Left renal cortex interstitium (tissue), 4 donors: ENCODE measurements at regions not wholly inside any gene's neighbourhood (a gene's known extent, or its start where the extent isn't known, plus 50 kb on each side); places are given as distances from the start of the nearest gene placed in this dataset.

Source experiments
- DNase-seq, 4 donors: peaks; one replicate each; pipeline ENCODE4 v3.0.0-alpha.2; 2013; ENCODE audit warnings: low read depth in 4 of 4, low spot score in 2 of 4, missing footprints in 1 of 4

DNA sequence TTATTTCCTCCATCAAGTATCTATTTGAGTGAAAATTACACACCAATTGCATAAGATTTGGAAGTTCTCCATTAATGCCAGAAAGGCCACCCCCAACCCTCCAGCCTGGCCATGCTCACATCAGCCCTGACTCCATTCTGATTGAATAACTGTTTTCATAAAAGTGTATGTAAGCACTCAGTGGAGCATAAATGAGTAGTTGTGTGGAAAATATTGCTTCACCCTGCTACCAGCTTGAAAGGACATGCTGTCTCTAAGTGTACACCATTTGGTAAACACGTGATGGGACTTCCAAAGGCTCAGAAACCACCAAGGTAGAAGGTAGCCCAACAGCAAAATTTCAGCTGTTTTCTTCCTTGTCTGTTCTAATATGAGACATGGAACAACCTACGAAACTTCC lies 393.8 kb downstream of the ZNF385D start:
- DNase-seq: no peak

DNA sequence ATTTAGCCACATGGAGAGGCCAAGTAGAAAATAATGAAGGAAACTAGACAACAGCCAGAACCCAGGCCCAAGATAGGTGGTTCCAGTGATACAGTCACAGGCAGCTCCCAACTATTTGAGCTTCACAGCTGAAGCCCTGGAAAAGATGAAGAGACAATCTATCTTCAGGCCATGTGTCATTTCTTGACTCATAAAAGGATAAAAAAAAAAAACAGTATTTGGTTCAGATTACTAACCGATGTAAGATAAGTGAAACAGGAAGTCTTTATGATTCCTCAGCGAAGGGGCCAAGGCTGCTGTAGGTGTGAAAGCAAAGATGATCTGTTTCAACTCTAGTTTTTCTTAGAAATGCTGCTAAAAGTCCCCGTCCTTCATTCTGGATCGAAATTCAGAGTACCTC lies 394.6 kb downstream of the ZNF385D start:
- DNase-seq: no peak

DNA sequence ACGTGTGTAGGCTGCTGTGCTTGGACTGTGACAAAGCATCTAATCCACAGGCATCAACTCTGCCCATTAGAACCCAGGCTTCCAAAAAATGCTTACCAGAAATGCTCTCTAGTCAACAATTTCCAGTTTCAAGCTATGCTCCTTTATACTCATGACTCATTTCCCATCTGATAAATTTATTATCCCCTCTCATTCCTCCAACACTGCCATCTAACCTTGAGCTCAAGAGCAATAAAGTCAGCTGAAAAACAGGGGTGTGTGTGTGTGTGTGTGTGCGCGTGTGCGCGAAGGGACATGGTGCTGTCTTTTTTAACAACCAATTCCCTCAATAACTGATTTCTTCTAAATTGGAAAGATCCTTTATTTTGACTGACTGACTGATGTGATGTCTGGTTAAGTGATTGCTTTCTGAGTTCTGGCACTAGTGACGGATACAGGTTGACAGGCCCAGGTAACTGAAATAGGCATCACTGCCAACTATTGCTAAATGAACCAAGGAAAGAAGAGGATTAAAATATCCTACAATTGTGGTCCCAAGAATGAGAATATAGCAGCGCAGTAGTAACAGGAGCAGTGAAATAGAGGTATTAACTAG lies 405.5 kb downstream of the ZNF385D start:
- no peak for DNase-seq

DNA sequence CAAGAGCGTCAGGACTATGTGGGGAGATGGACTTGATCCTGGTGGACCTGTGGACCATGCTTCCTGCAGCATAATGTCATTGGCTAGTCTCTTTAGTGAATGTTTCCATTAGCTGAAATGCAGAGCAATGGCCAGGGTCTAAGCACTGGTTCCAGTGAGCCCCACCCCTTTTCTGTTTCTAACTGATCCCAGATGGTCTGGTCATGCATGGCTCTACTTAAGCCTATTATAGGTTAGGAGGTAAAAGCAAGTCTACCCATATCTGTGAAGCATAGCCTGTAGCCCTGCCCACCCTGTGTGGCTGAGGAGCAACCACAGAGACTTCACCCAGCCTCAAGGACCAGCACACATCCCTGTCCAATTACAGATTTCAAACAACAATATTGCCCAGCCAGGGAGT lies 419.2 kb downstream of the ZNF385D start:
- no peak for DNase-seq

DNA sequence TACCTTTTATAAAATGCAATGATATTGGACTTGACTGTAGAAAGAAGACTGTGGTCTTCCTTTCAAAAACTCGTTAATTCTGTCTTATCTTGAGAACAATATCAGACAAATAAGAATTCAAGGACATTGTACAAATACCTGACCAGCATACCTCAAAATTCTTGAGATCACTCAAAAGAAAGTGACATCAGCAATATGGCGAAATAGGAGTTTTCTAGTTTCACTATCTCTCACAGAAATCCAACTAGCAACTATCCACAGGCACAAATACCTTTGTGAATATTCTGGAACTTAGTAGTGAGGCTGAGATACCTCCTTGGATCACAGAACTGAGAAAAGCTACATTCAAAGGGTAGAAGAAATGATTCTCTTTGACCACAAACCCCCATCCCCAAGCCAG lies 419.7 kb downstream of the ZNF385D start:
- DNase-seq: no peak

DNA sequence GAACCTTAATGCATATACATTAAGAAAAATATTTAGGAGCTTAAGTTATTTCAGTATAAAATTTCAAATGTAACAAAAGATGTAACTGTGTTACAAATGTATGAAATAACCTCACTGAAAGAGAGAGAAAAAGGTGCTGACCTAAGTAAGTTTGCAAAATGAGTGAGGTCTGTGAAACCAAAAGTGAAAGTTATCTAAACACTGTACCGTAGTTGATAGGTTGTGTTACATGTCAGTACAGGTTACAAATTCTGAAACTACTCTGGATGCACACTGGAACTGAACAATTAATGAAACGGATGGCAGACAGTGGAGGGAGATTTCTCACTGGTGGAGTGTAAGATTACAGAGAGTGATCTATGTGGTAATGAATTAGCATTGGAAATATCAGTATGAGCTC lies 420.7 kb downstream of the ZNF385D start:
- DNase-seq: no peak

DNA sequence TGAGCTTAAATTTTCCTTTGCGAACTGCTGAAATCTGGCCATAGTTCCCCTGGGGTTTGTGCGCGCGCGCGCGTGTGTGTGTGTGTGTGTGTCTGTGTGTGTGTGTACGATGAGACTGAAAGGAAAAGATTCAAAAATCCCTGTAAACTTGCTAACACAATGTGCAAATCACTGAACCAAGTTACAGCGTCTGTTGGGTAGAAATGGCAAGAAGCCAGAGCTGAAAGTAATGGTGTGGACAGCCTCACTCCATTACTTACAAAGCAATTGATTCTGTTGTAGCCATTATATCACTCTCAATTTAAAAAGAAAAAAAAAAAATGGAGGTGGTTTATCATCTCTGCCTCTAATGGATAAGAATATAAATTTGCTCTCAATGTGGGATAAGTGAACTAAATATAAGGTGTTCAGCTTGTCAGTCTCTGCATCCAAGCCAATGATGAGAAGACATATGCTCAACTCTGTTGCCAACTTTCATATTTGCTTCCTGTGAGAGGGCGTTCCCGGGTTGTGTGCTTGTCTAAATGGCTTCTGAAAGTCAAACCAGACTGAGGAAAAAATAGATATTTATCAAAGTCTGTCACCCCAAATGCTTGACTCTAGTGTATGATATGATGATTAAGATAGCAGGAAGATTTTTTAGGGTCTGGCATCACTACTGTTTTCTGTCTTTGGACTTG lies 422.2 kb downstream of the ZNF385D start:
- DNase-seq: no peak

DNA sequence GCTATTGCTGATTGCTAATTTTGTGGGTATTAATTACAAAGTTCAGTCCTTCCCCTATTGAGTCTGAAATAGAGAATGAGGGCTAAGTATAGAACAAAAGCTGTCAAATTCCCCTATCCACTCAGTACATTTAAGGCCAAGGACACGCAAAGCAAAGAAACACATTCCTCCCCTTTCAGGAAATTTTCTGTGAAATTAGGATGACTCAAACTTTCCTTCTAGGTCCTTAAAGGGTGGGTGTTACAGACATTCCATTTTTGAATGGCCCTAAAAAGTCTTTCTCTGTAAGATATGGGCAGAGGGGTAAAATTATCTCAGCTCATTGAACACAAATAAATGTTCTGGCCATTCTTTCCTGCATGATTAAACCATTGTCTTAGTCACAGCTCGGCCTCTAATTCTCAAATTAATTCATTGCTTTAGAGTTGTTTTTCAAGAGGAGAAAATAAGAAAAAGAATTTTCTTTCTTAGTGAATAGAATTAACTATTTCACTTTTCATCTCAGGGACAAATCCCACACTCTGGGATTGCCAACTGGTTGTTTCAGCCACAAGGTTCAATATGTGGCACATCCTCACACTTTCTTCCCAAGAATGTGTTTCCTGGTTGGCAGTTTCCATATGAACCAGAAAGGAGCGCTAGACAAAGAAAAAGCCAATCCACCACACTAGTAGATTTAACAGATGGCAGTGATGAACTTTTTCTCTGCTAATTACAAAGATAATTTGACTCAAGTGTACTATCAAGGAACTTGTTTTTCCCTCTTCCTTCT lies 424.1 kb downstream of the ZNF385D start:
- no peak for DNase-seq

DNA sequence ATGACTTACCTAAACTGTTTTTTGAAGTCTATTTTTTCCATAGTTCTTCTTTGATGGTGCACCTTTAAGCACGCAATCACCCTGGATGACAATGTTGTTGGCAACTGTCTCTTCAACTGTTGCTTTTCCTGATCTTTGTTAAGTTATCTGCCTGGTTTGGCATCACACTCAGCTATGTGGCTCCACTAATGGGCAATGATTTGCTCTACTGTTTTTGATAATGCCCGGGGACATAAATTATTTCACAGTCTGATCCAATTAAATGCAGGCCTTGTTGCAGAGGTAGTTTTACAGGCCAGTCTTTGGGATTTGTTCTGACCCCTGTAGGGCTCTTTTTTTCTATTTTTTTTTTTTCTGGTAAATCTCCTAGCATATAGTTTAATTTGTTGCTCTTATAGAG lies 436.3 kb downstream of the ZNF385D start:
- DNase-seq: no peak

DNA sequence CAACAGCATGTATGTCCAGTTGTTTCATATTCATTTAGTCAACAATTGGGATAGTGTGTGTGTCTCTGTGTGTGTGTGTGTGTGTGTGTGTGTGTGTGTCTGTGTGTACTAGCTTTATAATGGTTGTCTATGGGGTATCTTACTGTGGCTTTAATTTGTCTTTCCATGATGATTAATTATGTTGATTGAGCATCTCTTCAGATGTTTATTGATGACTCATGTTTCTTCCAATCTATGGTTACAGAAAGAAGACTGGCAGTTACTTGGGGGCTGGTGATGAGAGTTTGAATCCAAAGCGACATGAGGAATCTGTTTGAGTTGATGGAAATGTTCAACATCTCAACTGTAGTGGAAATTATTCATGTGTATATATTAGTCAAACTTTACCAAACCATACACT lies 440.1 kb downstream of the ZNF385D start:
- no peak for DNase-seq

DNA sequence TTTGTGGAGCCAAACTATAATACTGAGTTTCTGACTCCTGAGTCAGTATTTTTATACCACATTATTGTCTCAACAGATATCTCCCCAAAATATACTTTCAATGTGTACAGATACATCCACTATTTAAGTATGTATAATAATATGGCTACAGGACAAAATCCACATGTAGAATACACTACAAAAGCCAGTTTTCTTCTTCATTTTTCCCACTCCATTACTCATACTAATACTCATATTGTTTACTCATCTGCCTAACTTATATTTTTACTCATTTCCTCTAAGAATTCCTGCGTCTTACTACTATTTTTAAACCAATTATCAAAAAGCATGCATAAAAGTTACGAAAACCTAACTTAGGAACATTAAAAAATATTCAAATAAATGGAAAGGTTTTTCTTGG lies 440.8 kb downstream of the ZNF385D start:
- DNase-seq: no peak

DNA sequence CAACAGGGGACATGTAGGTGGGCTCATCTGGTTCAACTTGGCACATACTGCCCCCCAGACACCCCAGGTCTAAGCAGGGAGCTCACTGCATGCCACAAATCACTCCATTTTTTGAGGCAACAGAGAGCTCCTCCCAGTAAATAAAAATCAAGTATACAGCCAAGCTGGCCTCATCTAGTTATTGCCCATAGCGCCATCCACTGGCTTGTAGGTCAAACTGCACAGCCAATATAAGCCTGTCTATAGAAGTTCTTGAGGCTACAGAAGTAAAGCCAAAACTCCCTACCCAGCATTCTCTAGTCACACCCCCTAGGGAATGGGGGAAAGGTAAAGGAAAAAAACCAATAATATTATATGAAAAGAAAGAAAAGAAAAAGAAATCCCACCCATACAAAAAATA lies 453.7 kb downstream of the ZNF385D start:
- no peak for DNase-seq

DNA sequence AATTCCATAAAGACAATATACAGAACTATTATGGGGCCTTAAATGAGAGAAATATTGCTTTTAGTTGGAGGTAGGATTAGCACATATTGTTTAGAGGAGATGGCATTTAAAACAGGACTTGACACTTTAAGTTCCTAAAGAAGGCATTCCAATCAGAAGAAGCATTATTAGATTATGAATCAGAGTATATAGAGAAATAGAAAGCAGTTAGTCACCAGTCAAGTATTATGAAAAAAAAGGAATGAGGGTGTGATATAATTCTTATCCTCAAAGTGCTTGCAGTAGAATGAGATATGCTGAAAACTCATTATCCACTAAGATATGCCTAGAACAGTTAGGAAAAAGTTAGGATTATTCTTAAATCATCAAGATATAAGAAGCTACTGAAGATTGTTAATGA lies 456.2 kb downstream of the ZNF385D start:
- DNase-seq: no peak

DNA sequence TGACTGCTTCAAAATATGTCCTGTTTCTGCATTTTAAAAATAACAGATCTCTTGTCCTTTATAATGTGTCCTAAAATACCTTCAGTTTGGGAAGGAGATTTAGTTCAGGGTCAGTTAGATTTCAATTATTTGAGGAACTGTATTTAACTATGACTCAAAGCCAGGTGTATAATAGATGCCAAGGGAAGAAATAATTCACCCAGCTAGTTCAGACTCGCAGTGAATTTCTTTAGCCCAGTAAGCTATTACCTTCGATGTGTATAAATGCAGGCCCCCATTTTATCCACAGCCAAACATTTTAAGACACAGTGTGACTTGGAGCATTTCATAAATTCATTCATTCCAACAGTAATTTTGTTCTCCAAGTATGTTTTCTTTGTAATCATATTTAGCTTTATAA lies 458.0 kb downstream of the ZNF385D start:
- DNase-seq: no peak

DNA sequence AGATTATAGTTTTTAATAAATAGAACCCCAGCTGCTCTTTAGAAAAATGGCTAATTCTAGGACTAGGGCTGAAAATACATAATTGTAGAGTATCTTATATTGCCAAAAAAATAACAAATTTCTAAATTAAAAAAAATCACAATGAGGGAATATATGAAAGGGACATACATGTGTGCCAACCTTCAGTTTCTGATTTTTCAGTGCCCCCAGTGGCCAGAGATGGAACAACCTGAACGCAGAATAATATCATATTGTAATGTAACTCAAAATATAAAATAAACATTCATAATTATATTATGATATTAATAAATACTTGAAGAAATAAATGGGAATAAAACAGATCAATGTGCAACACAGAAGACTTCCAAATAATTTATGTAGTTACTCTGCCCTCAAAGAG lies 460.5 kb downstream of the ZNF385D start:
- DNase-seq: no peak

DNA sequence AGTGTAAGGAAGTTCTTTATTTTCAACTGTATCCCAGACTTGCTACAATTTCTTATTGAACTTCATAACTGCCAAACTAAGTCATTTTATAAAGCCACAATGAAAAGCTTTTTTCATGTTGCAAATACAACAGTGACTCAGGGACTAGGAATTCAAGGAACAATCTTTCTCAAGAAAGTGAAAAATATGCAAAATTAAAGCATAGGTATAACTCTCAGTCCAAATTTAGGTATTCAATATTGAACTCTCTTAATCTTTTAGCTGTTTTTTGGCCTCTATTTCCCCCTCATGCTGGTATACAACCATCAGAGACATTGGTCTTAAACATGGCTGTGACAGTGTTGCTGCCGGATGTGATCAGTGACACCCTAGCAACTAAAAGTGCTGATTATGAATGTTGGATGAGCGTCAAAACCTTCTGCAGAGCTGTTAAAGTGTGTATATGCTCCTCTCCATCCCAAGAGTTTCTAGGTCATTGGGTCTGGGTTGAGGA lies 476.9 kb downstream of the ZNF385D start:
- no peak for DNase-seq

DNA sequence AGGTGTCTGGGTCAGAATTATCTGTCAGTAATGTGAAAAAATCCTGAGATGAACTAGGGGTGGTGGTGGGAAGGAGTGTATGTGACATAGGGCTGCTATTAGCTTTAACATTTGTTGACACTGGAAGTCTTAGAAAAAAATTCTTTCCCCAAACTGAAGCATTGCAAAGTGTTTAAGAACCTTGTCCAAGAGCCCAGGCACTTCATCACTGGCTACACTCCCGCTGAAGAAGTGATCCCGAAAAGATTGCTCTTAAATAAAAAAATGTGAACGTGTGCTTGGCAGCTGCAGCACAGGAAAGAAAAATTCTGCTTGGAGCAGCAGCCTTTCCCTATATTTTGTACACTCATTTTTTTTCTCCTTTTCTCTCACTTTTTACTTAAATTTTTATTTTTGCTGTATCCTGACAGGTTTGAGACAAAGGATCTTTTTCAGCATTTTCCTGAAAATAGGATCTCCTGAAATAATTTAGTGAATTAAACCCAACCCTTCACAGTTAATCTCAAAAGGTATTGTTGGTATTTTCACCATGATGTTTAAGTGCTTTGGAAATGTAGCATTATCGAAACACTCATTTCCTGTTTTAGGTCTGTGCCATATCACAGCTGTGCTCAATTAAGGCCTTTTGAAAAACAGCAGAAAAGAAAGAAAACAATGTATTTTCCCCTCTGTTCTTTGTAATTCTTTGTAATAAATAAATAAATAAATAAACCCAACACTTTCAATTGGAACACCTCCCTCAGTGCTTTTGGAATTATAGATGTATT lies 477.6 kb downstream of the ZNF385D start:
- DNase-seq: no peak

DNA sequence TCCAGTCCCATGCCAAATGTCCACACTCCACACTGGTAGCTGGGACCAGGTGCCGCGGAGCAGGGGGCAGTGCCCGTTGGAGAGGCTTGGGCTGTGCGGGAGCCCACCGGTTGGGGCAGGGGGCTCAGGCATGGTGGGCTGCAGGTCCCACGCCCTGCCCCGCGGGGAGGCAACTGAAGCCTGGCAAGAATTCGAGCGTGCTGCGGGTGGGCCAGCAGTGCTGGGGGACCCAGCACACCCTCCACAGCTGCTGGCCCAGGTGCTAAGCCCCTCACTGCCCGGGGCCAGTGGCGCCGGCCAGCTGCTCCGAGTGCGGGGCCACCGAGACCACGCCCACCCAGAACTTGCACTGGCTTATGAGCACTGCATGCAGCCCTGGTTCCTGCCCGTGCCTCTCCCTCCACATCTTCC lies 479.4 kb downstream of the ZNF385D start:
- DNase-seq: no peak

DNA sequence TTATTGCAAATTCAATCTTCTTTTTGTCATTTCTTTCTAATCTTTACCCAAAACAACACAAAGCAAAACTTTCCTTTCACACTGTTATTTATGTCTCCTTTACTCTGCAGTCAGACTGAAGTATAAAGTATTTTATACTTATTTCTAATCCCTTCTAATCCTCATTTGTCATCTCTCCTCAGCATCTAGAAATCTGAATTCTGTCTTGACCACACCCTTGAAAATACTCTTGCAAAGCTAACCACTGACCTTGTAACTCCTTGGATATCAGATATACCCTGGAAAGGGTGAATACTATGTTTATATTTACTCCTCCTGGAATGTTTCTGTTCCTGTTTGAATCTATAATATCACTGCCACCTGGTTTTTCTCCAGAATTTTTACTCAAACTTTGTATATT lies 481.1 kb downstream of the ZNF385D start:
- DNase-seq: no peak

DNA sequence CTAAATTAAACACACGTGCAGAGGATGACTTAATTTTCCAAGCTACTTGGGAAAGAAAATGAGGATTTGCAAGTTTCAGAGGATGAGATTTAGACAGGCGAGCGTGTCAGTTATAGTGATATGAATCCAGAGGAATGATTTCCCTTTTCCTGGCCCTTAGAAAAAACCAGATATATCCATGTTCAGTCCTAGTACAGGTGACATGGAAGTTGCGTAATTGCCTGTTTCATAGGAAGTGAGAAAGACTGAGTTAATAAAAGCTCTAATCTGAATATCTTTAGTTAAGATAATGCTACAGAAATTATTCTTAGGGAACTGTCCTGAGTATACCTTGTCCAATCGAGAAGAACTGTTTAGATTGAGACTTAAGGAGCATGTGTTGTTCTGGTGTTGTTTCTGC lies 490.5 kb downstream of the ZNF385D start:
- no peak for DNase-seq

DNA sequence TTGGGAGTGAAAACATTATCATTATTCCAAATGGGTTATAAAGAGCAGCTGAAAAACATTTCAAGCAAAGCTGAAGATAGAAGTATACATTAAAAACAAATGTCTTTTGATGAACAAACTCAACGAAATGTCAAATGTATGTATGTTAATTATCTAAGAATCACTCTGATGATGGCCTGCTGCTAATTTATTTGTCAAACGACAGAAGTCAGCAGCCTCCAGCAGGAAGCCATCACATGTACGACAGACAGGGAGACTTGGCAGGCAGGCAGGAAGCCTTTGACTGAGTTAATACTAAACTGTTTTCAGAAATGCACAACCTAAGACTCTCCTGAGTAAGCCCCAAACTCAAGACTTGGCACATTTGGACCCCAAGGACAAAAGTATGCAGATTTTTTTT lies 491.1 kb downstream of the ZNF385D start:
- no peak for DNase-seq
